Neural progenitor cell (in vitro differentiated cells): ENCODE measurements at regions not wholly inside any gene's neighbourhood (a gene's known extent, or its start where the extent isn't known, plus 50 kb on each side); places are given as distances from the start of the nearest gene placed in this dataset.

Experiments
- CTCF ChIP-seq: fragments of 200-600 bp; sonication (generic); IDR thresholded peaks from 2 replicates; pipeline ENCODE4 v1.5.1; 2017; ENCODE audit warnings: antibody characterized with exemption, mild to moderate bottlenecking
- EZH2 ChIP-seq: fragments of 200-600 bp; sonication (generic); IDR thresholded peaks from 2 replicates; pipeline ENCODE4 v1.6.1; 2017; ENCODE audit warnings: antibody characterized with exemption, mild to moderate bottlenecking, moderate library complexity

DNA sequence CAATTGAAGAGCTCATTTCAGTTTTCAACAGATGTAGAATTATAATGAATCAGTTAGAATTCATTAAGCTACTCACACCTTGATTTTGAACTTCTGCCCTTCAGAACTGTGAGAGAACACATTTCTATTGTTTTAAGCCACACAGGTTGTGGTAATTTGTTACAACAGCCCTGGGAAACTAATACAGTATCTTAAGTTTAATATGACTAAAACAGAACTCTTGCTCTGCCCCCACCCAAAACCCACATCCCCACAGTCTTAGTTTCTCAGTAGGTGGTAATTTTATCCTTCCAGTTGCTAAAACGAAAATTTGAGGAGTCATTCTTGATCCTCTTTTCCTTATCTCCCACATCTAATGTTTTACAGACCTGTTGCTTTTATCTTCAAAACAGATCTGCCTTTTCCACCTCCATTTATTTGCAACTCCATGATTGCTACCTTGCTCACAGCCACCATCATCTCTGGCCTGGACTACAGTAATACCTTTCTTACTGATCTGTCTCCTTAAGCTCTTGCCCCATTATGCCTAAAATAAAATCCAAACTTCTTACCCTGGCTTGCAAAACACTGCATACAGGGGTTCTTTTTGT, 72.8 kb upstream of the NXPH1 start:
- TF ChIP-seq CTCF (no peak), EZH2 (no peak)
